Chondrocyte (in vitro differentiated cells): ENCODE measurements at regions not wholly inside any gene's neighbourhood (a gene's known extent, or its start where the extent isn't known, plus 50 kb on each side); places are given as distances from the start of the nearest gene placed in this dataset.

ENCODE experiments used
- DNase-seq: peaks from one replicate; pipeline ENCODE4 v3.0.0; 2021; ENCODE audit warnings: mixed read lengths, low spot score
- H3K27ac Mint-ChIP-seq: one replicate; pipeline ENCODE4 v1.8.0; 2021; ENCODE audit warnings: mild to moderate bottlenecking, moderate library complexity, mixed read lengths; ENCODE audit not compliant: unreplicated experiment
- H3K27me3 Mint-ChIP-seq: 2 replicates; pipeline ENCODE4 v1.8.0; 2021; ENCODE audit warnings: low read depth, mixed read lengths
- H3K36me3 Mint-ChIP-seq: 2 replicates; pipeline ENCODE4 v1.8.0; 2021; ENCODE audit warnings: low read depth, mixed read lengths
- H3K4me1 Mint-ChIP-seq: 2 replicates; pipeline ENCODE4 v1.8.0; 2021; ENCODE audit warnings: low read depth, mild to moderate bottlenecking, mixed read lengths
- H3K4me3 Mint-ChIP-seq: one replicate; pipeline ENCODE4 v1.8.0; 2021; ENCODE audit warnings: mild to moderate bottlenecking, moderate library complexity, mixed read lengths; ENCODE audit not compliant: unreplicated experiment
- H3K9me3 Mint-ChIP-seq: 2 replicates; pipeline ENCODE4 v1.8.0; 2021; ENCODE audit warnings: low read depth, mixed read lengths
- TF ChIP-seq, protein P1 (sequence below): fragments of 200-600 bp; sonication (generic); IDR thresholded peaks from 2 replicates; pipeline ENCODE4 v1.5.0; 2021; ENCODE audit warnings: antibody characterized with exemption, mild to moderate bottlenecking, moderate library complexity

DNA sequence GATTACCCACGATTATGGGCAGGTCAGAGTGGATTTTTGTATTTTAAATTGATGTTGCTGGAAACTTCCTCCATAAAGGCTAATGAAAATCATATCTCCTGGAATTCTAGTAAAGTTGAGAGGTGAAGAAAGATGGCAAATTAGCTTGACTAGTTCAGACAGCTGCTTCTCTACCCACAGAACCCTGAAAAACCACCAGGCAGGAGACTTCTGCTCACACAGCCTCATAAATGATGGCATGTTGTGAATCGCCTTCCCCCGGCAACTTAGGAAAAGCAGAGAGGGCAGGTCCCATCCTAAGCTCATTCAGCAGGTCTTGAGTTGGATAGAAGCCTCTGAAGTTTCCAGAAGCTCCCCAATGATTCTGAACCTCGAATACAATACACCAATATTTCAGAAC is 87.6 kb upstream of the SLC7A1 start:
- Mint-ChIP-seq H3K36me3 (no peaks in the 10 kb centered on the region), H3K9me3 (no peaks in the 10 kb centered on the region), H3K27me3 (no peaks in the 10 kb centered on the region), H3K4me3 (no peak overlapping the region), H3K27ac (no peak overlapping the region), H3K4me1 (peaks cover 28% of the 10 kb centered on the region)
- DNase-seq = no peak
- TF ChIP-seq, protein P1, sequence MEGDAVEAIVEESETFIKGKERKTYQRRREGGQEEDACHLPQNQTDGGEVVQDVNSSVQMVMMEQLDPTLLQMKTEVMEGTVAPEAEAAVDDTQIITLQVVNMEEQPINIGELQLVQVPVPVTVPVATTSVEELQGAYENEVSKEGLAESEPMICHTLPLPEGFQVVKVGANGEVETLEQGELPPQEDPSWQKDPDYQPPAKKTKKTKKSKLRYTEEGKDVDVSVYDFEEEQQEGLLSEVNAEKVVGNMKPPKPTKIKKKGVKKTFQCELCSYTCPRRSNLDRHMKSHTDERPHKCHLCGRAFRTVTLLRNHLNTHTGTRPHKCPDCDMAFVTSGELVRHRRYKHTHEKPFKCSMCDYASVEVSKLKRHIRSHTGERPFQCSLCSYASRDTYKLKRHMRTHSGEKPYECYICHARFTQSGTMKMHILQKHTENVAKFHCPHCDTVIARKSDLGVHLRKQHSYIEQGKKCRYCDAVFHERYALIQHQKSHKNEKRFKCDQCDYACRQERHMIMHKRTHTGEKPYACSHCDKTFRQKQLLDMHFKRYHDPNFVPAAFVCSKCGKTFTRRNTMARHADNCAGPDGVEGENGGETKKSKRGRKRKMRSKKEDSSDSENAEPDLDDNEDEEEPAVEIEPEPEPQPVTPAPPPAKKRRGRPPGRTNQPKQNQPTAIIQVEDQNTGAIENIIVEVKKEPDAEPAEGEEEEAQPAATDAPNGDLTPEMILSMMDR = no peak

DNA sequence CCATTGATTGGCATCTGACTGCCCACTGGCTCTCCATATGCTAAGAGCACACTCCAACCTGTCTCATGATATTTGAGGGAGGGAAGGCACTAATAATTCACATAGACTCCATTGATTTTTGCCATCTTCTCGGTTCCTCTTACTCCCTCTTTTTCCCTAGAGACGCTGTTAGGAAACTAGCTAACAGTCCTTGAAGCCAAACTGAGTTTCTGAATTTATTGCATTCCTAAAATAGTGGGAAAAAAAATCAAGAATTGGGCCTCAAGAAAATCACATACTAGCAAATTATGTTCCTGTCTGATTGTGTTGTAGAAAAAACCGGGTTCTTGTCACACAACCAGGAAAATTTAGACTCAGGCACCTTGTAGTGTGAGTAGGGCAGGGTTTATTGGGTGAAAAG is 86.4 kb upstream of the SLC7A1 start:
- Mint-ChIP-seq H3K4me3 (no peak overlapping the region), H3K27ac (no peak overlapping the region), H3K4me1 (peaks cover 28% of the 10 kb centered on the region), H3K36me3 (no peaks in the 10 kb centered on the region), H3K9me3 (no peaks in the 10 kb centered on the region), H3K27me3 (no peaks in the 10 kb centered on the region)
- TF ChIP-seq, protein P1 = no peak
- DNase-seq = no peak

DNA sequence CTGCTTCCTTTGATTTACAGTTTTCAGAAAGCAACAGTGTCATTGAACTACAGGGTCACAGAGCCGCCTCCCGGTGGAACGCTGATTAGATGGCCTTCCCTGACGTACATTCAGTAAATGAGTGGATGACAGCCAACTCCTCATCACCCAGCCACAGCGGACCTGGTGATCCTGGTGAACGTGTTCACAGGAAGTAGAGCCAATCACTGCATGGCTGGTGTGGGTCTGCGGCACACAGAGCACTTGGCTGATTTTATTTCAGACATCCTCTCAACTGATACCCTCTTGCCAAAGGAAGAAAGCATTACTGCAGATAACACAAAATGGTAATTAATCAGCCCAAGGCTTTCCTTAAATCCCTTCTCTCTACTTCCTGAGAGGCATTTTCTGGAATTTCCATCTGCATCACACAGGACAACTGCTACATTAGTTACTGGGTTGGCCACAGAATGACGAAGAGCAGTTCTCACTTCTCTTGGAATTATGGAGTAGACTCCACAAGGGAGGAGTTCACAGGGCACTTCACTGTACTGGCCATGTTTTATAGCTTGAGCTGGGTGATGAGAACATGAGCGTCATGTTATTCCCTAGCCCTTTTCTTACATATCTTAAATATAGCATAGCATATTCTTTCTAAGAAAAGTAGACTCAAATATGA is 84.0 kb upstream of the SLC7A1 start:
- H3K36me3 Mint-ChIP-seq = no peaks in the 10 kb centered on the region
- DNase-seq = no peak
- TF ChIP-seq, protein P1 = no peak
- no peak overlapping the region for H3K4me3 Mint-ChIP-seq
- no peaks in the 10 kb centered on the region for H3K27me3 Mint-ChIP-seq
- H3K27ac Mint-ChIP-seq = no peak overlapping the region
- H3K9me3 Mint-ChIP-seq = no peaks in the 10 kb centered on the region
- peaks cover 25% of the 10 kb centered on the region for H3K4me1 Mint-ChIP-seq

DNA sequence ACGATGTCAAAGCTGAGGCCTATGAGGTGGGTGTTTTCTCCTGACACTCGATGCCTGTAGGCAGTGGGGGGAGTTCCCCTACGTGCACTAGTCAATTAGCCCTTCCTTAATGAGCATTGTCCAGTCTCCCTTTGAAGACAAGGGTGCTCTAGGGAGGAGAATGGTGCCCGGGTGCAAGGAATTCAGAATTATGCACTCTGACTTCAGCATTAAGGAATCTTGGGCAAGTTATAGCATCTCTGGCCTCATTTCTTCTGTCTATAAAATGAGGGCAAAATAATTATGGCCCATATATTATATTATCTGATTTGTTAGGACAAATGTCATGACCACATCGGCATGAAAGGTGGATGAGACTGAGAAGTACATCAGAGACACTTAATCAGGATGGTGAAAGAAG is 82.1 kb upstream of the SLC7A1 start:
- Mint-ChIP-seq H3K9me3 (no peaks in the 10 kb centered on the region), H3K27ac (no peak overlapping the region), H3K36me3 (no peaks in the 10 kb centered on the region), H3K4me3 (no peak overlapping the region), H3K4me1 (peaks cover 19% of the 10 kb centered on the region), H3K27me3 (no peaks in the 10 kb centered on the region)
- DNase-seq = no peak
- TF ChIP-seq, protein P1 = no peak

DNA sequence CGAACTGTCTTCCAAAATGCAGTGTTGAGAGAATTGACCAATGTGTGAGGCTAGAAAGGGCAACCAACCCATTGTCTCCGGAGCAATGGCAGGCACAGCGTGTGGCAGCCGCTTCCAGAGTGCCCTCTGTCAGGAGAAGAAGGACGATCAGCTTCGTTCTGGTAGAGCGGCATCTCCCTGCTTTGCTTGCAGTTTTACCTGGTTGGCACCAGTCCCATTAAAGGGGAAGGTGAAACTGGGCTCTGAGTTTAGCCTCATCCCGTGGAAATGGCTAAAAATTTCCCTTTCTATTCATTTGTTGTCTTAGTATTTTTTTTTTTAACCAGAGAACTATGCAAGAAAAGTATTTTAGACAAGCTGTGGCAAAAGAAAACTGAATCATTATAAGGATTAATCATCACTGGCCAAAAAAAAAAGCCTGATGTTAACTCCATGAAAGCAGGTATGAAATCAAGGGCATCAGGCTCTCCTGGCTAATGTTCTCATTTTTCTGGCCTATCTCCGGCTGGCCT is 81.5 kb upstream of the SLC7A1 start:
- Mint-ChIP-seq H3K4me1 (peaks cover 18% of the 10 kb centered on the region), H3K36me3 (no peaks in the 10 kb centered on the region), H3K9me3 (no peaks in the 10 kb centered on the region), H3K27me3 (no peaks in the 10 kb centered on the region), H3K27ac (peak overlapping the region; percentile 66), H3K4me3 (no peak overlapping the region)
- no peak for DNase-seq
- TF ChIP-seq, protein P1 = no peak
